SH-SY5Y (cell line): ENCODE measurements at regions not wholly inside any gene's neighbourhood (a gene's known extent, or its start where the extent isn't known, plus 50 kb on each side); places are given as distances from the start of the nearest gene placed in this dataset.

Experiments used
- GATA2 ChIP-seq: IDR thresholded peaks from 2 replicates; pipeline ENCODE4 v1.6.1; 2011; ENCODE audit warnings: mild to moderate bottlenecking, low read depth, low read length
- GATA3 ChIP-seq: IDR thresholded peaks from 2 replicates; pipeline ENCODE4 v1.6.1; 2011; ENCODE audit warnings: low read depth, mild to moderate bottlenecking, low read length, moderate library complexity

DNA sequence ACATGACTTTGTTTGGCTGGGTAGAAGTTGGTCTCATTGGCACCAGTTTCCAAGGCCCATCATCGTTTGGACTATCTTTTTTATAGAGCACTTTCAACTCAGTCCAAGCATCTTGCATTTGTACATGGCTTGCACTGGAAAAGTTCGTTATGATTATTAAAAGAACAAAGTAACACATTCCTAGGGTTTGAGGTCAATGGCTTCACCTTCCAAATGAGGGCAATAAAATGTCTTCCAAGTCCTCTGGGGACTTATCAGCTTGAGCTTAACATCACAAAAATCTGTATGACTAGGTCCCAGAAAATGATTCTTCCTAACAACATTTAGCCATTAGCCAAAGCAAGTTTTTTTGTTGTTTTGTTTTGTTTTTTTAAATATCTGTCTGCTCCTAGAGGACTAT lies 610.8 kb downstream of the LMO4 start:
- no peak for TF ChIP-seq GATA3
- TF ChIP-seq GATA2, result no peak
